Lower leg skin (tissue), 4 donors: ENCODE measurements at regions not wholly inside any gene's neighbourhood (a gene's known extent, or its start where the extent isn't known, plus 50 kb on each side); places are given as distances from the start of the nearest gene placed in this dataset.

Experiments
- DNase-seq, 2 donors: peaks; one replicate each; pipeline ENCODE4 v3.0.0-alpha.2; 2019; ENCODE audit warnings: low spot score in 2 of 2
- H3K4me3 ChIP-seq: fragments of 200-600 bp; sonication (generic); 2 replicates; pipeline ENCODE4 v1.5.1; 2017; ENCODE audit warnings: mild to moderate bottlenecking, low read depth; ENCODE audit not compliant: poor library complexity, severe bottlenecking
- CTCF ChIP-seq, 3 donors: fragments of 450-650 bp; IDR thresholded peaks; one replicate each; pipeline ENCODE4 v1.5.1; 2016; ENCODE audit warnings: antibody characterized with exemption in 3 of 3, mild to moderate bottlenecking in 3 of 3, moderate library complexity in 2 of 3
- POLR2A ChIP-seq, 2 donors: fragments of 450-650 bp; IDR thresholded peaks; one replicate each; pipeline ENCODE4 v1.6.1; 2016 to 2017; ENCODE audit warnings: antibody characterized with exemption in 2 of 2, mild to moderate bottlenecking in 1 of 2, moderate library complexity in 1 of 2
- WGBS, 2 donors: methylation state at CpG; one replicate each; pipeline ENCODE4 v1.1.5; 2018; 5-methylcytosine and 5-hydroxymethylcytosine counted together
- intact Hi-C: fragments of 100-400 bp; cut with DNase I; formaldehyde crosslinking; loops from one replicate; pipeline ENCODE4 v1.15.0; 2023; ENCODE audit warnings: low total_unique reads
- microRNA counts, 2 donors: library from miRNA; unstranded; fragments of <30 nt; microRNA quantifications; one replicate each; lab custom pipeline; 2016
- microRNA-seq, 2 donors: library from miRNA; unstranded; fragments of <30 nt; microRNA quantifications; one replicate each; pipeline ENCODE4, GENCODE V29; 2016; ENCODE audit warnings: borderline replicate concordance in 2 of 2, borderline number of aligned reads in 1 of 2

- TF ChIP-seq POLR2A (IDR thresholded peaks at IDR 0.05) (no peak), CTCF (IDR thresholded peaks at IDR 0.05) (no peak)
- 65 to 70% methylated on average over 5 of the region's 5 CpGs for WGBS, 2 donors
- intact Hi-C loops = no loop called here
These were observed 50.0 kb upstream of the GPR39 start for GRCh38 chr2:132366421-132367180.

More at GRCh38 chr2:132366421-132367180, 50.0 kb upstream of the GPR39 start:
- no peak overlapping the region for H3K4me3 ChIP-seq
- no peak for DNase-seq

MicroRNAs in the stretch of these regions (microRNA counts, 767-probe panel; counts per million panel counts)
- microRNA hsa-miR-663b (lab: Ali Mortazavi, UCI) = 0 to 358 counts per million in 2 donors

Small RNA genes lying in the stretch of these regions (microRNA-seq; reads per million reads assigned to microRNA genes)
- 0 reads per million in 2 donors for gene MIR663B
